ENCODE measurements at regions not wholly inside any gene's neighbourhood (a gene's known extent, or its start where the extent isn't known, plus 50 kb on each side); places are given as distances from the start of the nearest gene placed in this dataset.
"Not testable (repeated sequence)": the region's sequence is repeated elsewhere in the genome, so short reads cannot be mapped to it uniquely, and the experiment has no call there.

DNA sequence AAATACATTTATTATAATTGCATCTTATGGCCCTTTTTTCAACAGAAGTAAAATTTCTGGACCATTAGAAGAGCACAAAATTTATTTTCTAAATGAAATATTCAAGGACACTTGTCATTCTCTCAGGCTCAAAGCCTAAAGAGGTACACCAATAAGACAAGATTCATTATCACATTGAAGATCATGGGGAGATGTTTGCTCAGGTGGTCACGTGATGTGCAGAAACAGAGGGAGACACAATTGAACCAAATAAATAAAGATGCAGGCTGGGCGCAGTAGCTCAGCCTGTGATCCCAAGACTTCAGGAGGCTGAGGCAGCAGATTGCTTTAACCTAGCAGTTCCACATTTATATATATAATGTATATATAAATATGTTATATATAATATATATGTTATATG, 53.2 kb upstream of the TMEM254 start:
- DNase-seq (no peak), ATAC-seq (no peak)

- DNase-seq: not testable (repeated sequence)
- peak; percentile 32 for ATAC-seq
Observed at GRCh38 chr10:80022408-80023001, 56.0 kb upstream of the TMEM254 start.

- not testable (repeated sequence) for ATAC-seq, DNase-seq
Observed at GRCh38 chr10:80018406-80018984, 60.0 kb upstream of the TMEM254 start.

GRCh38 chr10:80017186-80017585, 61.3 kb upstream of the TMEM254 start:
- not testable (repeated sequence) for ATAC-seq, DNase-seq

DNA sequence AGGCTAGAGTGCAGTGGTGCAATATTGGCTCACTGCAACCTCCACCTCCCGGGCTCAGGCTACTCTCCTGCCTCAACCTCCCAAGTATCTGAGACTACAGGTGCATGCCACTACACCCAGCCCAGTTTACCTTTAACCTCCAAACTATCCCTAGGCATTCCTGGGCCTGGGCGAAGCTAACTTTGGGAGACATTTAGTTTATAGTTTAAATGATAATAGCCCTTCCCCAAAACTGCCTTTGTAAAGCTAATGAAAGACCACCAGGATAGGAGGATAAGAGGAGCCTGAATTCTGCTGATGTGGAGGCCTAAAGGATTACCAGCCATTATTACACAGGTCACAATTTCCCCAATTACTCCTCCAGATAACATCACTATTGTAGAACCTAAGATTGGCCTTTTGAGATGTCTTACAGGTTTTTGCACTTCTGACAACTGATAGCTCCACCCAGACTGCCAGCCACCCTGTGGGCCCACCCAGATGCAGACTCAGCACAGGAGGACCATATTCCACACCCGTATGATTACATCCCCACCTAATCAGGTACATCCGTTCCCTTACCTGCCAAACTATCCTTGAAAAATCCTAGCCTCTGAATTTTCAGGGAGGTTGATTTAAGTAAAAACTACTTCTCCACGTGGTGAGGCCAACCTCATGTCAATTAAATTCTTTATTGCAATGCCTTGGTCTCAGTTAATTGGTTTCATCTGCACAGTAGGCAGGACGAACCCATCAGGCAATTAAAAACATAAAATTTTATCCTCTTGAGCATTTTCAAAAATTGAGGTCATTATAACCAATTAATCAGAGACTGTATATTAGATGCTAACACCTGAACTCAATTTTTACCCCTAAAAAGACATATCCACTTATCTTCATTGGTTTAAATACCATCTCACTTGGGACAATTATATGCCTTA, 62.3 kb upstream of the TMEM254 start:
- ATAC-seq (no peak), DNase-seq (no peak)

- not testable (repeated sequence) for ATAC-seq
Observed at GRCh38 chr10:80013139-80013538, 64.2 kb upstream of the SFTPD start.

DNA sequence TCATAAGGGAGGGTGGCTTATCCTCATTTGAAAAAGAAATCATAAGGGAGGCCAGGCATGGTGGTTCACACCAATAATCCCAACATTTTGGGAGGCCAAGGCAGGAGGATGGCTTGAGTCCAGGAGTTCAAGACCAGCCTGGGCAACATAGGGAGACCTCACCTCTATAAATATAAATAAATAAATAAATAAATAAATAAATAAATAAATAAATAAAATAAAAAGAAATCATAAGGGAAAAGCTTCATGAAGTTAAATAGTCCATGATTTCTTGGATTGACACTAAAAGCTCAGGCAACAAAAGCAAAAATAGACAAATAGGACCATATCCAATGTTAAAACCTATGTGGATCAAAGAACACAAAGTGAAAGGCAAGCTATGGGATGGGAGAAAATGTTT, 62.2 kb upstream of the SFTPD start:
- DNase-seq, ATAC-seq: not testable (repeated sequence)

More at GRCh38 chr10:80013139-80013538, 64.2 kb upstream of the SFTPD start:
- not testable (repeated sequence) for DNase-seq

- DNase-seq: no peak
- no peak for ATAC-seq
Observed at GRCh38 chr10:80000541-80000940, 51.6 kb upstream of the SFTPD start.

All from stimulated activated naive CD8-positive, alpha-beta T cell treated with anti-CD3 and anti-CD28 coated beads, Interleukin-15, Interleukin-2, amounts not matched to agents 100 U/mL and 50 U/mL, for 24 hours (primary cell).